Neural progenitor cell (in vitro differentiated cells): ENCODE measurements at regions not wholly inside any gene's neighbourhood (a gene's known extent, or its start where the extent isn't known, plus 50 kb on each side); places are given as distances from the start of the nearest gene placed in this dataset.
"Not testable (repeated sequence)": the region's sequence is repeated elsewhere in the genome, so short reads cannot be mapped to it uniquely, and the experiment has no call there.

ENCODE experiments used
- DNase-seq: peaks from one replicate; pipeline ENCODE4 v3.0.0-alpha.2; 2016; ENCODE audit warnings: low spot score
- H2AFZ ChIP-seq: fragments of 200-600 bp; sonication (generic); replicated peaks from 2 replicates; pipeline ENCODE4 v1.6.1; 2016; ENCODE audit warnings: antibody characterized with exemption
- H3F3A ChIP-seq: fragments of 200-600 bp; sonication (generic); 2 replicates; pipeline ENCODE4 v1.6.1; 2016; ENCODE audit warnings: antibody characterized with exemption, low read depth
- H3K27ac ChIP-seq: fragments of 200-600 bp; sonication (generic); 2 replicates; pipeline ENCODE4 v1.5.1; 2016; ENCODE audit warnings: mild to moderate bottlenecking
- H3K27me3 ChIP-seq: fragments of 200-600 bp; sonication (generic); 2 replicates; pipeline ENCODE4 v1.6.1; 2016; ENCODE audit warnings: mild to moderate bottlenecking, moderate library complexity
- H3K36me3 ChIP-seq: fragments of 200-600 bp; sonication (generic); 2 replicates; pipeline ENCODE4 v1.5.1; 2016
- H3K4me1 ChIP-seq: fragments of 200-600 bp; sonication (generic); 2 replicates; pipeline ENCODE4 v1.6.1; 2016; ENCODE audit warnings: mixed run types
- H3K4me2 ChIP-seq: fragments of 200-600 bp; sonication (generic); 2 replicates; pipeline ENCODE4 v1.6.1; 2016
- H3K4me3 ChIP-seq: fragments of 200-600 bp; sonication (generic); 2 replicates; pipeline ENCODE4 v1.5.1; 2016
- H3K79me2 ChIP-seq: fragments of 200-600 bp; sonication (generic); 2 replicates; pipeline ENCODE4 v1.6.1; 2016; ENCODE audit warnings: low read depth
- H3K9ac ChIP-seq: fragments of 200-600 bp; sonication (generic); 2 replicates; pipeline ENCODE4 v1.6.1; 2016
- H3K9me3 ChIP-seq: fragments of 200-600 bp; sonication (generic); 2 replicates; pipeline ENCODE4 v1.5.1; 2016; ENCODE audit warnings: low read depth
- H4K20me1 ChIP-seq: fragments of 200-600 bp; sonication (generic); 2 replicates; pipeline ENCODE4 v1.6.1; 2016; ENCODE audit warnings: low read depth
- H3K27ac Mint-ChIP-seq: 3 replicates; pipeline ENCODE4 v1.8.0; 2021; ENCODE audit warnings: mixed read lengths
- H3K27me3 Mint-ChIP-seq: 2 replicates; pipeline ENCODE4 v1.8.0; 2022; ENCODE audit warnings: low read depth, mild to moderate bottlenecking, inconsistent platforms, moderate library complexity, mixed read lengths; ENCODE audit not compliant: insufficient read depth
- H3K36me3 Mint-ChIP-seq: 3 replicates; pipeline ENCODE4 v1.8.0; 2021; ENCODE audit warnings: mixed read lengths
- H3K4me1 Mint-ChIP-seq: 3 replicates; pipeline ENCODE4 v1.8.0; 2021; ENCODE audit warnings: mixed read lengths
- H3K4me3 Mint-ChIP-seq: 3 replicates; pipeline ENCODE4 v1.8.0; 2021; ENCODE audit warnings: mild to moderate bottlenecking, moderate library complexity, mixed read lengths
- H3K9me3 Mint-ChIP-seq: 3 replicates; pipeline ENCODE4 v1.8.0; 2020; ENCODE audit warnings: mixed read lengths
- CTCF ChIP-seq: fragments of 200-600 bp; sonication (generic); IDR thresholded peaks from 2 replicates; pipeline ENCODE4 v1.5.1; 2017; ENCODE audit warnings: antibody characterized with exemption, mild to moderate bottlenecking
- EZH2 ChIP-seq: fragments of 200-600 bp; sonication (generic); IDR thresholded peaks from 2 replicates; pipeline ENCODE4 v1.6.1; 2017; ENCODE audit warnings: antibody characterized with exemption, mild to moderate bottlenecking, moderate library complexity
- EZH2phosphoT487 ChIP-seq: fragments of 200-600 bp; sonication (generic); IDR thresholded peaks from 2 replicates; pipeline ENCODE4 v1.6.1; 2017; ENCODE audit warnings: antibody characterized with exemption

GRCh38 chr6:145091586-145092142 lies 643.7 kb downstream of the EPM2A start:
- Histone ChIP-seq H3K27ac (no peak overlapping the region), H4K20me1 (no peaks in the 10 kb centered on the region), H3K9ac (no peak overlapping the region), H3K36me3 (no peaks in the 10 kb centered on the region), H3F3A (no peaks in the 10 kb centered on the region), H3K79me2 (no peaks in the 10 kb centered on the region), H3K4me1 (no peaks in the 10 kb centered on the region), H3K9me3 (no peaks in the 10 kb centered on the region), H3K4me2 (no peak overlapping the region), H2AFZ (no peak overlapping the region), H3K4me3 (no peak overlapping the region), H3K27me3 (no peaks in the 10 kb centered on the region)
- H3K27me3 Mint-ChIP-seq: no peaks in the 10 kb centered on the region
- H3K27ac Mint-ChIP-seq: no peak overlapping the region
- no peak overlapping the region for H3K4me3 Mint-ChIP-seq
- DNase-seq: no peak
- no peaks in the 10 kb centered on the region for H3K36me3 Mint-ChIP-seq
- H3K4me1 Mint-ChIP-seq: no peaks in the 10 kb centered on the region
- no peak for TF ChIP-seq EZH2phosphoT487
- no peaks in the 10 kb centered on the region for H3K9me3 Mint-ChIP-seq

- H3K27ac ChIP-seq: no peak overlapping the region
- Mint-ChIP-seq H3K27me3 (no peaks in the 10 kb centered on the region), H3K4me1 (no peaks in the 10 kb centered on the region), H3K4me3 (no peak overlapping the region), H3K9me3 (peaks cover 3% of the 10 kb centered on the region), H3K36me3 (no peaks in the 10 kb centered on the region), H3K27ac (no peak overlapping the region)
- TF ChIP-seq EZH2phosphoT487 (no peak), EZH2 (no peak), CTCF (no peak)
- H3F3A ChIP-seq: no peaks in the 10 kb centered on the region
- H3K79me2 ChIP-seq: no peaks in the 10 kb centered on the region
- H3K4me1 ChIP-seq: no peaks in the 10 kb centered on the region
- no peak for DNase-seq
- no peaks in the 10 kb centered on the region for H3K27me3 ChIP-seq
- no peak overlapping the region for H3K4me2 ChIP-seq
- no peaks in the 10 kb centered on the region for H4K20me1 ChIP-seq
- no peak overlapping the region for H2AFZ ChIP-seq
- H3K36me3 ChIP-seq: no peaks in the 10 kb centered on the region
- H3K9me3 ChIP-seq: no peaks in the 10 kb centered on the region
- H3K4me3 ChIP-seq: no peak overlapping the region
- no peak overlapping the region for H3K9ac ChIP-seq
These were observed 642.8 kb downstream of the EPM2A start for GRCh38 chr6:145092554-145092953.

- H3K4me3 ChIP-seq: no peak overlapping the region
- H4K20me1 ChIP-seq: no peaks in the 10 kb centered on the region
- H3K36me3 Mint-ChIP-seq: no peaks in the 10 kb centered on the region
- no peak overlapping the region for H3K4me2 ChIP-seq
- H3K27me3 Mint-ChIP-seq: no peaks in the 10 kb centered on the region
- no peaks in the 10 kb centered on the region for H3F3A ChIP-seq
- no peak overlapping the region for H3K9ac ChIP-seq
- H3K4me3 Mint-ChIP-seq: no peak overlapping the region
- TF ChIP-seq EZH2phosphoT487 (no peak), CTCF (no peak), EZH2 (no peak)
- H3K36me3 ChIP-seq: no peaks in the 10 kb centered on the region
- peaks cover 8% of the 10 kb centered on the region for H3K9me3 Mint-ChIP-seq
- H3K4me1 ChIP-seq: no peaks in the 10 kb centered on the region
- H3K79me2 ChIP-seq: no peaks in the 10 kb centered on the region
- no peaks in the 10 kb centered on the region for H3K27me3 ChIP-seq
- H3K9me3 ChIP-seq: no peaks in the 10 kb centered on the region
- H3K27ac ChIP-seq: no peak overlapping the region
- no peak for DNase-seq
- peak overlapping the region; percentile 34 for H2AFZ ChIP-seq
- H3K27ac Mint-ChIP-seq: no peak overlapping the region
- no peaks in the 10 kb centered on the region for H3K4me1 Mint-ChIP-seq
These were observed 642.1 kb downstream of the EPM2A start for GRCh38 chr6:145093226-145093625.

GRCh38 chr6:145096846-145097245 lies 638.5 kb downstream of the EPM2A start:
- no peaks in the 10 kb centered on the region for H3K4me1 Mint-ChIP-seq
- no peak overlapping the region for H3K4me3 ChIP-seq
- no peaks in the 10 kb centered on the region for H3K36me3 ChIP-seq

GRCh38 chr6:145098127-145098526 lies 637.2 kb downstream of the EPM2A start:
- not testable (repeated sequence) for H3K36me3 Mint-ChIP-seq, H2AFZ ChIP-seq, H3F3A ChIP-seq, H3K4me1 ChIP-seq, H3K9me3 ChIP-seq, H3K4me1 Mint-ChIP-seq, H3K9ac ChIP-seq, H4K20me1 ChIP-seq, H3K4me3 ChIP-seq, H3K79me2 ChIP-seq, H3K27ac ChIP-seq, H3K36me3 ChIP-seq, DNase-seq, H3K4me3 Mint-ChIP-seq, H3K27ac Mint-ChIP-seq, H3K27me3 Mint-ChIP-seq, H3K27me3 ChIP-seq, H3K4me2 ChIP-seq
- H3K9me3 Mint-ChIP-seq: peaks cover 12% of the 10 kb centered on the region

More at GRCh38 chr6:145096846-145097245, 638.5 kb downstream of the EPM2A start:
- H3K9me3 ChIP-seq: peaks cover 3% of the 10 kb centered on the region
- H3K4me1 ChIP-seq: no peaks in the 10 kb centered on the region
- TF ChIP-seq EZH2: no peak
- no peak for TF ChIP-seq CTCF
- no peak for TF ChIP-seq EZH2phosphoT487
- H3K4me2 ChIP-seq: no peak overlapping the region
- no peaks in the 10 kb centered on the region for H3F3A ChIP-seq
- H3K27ac ChIP-seq: no peak overlapping the region
- H4K20me1 ChIP-seq: no peaks in the 10 kb centered on the region
- no peak for DNase-seq
- Mint-ChIP-seq H3K9me3 (peaks cover 12% of the 10 kb centered on the region), H3K27me3 (no peaks in the 10 kb centered on the region), H3K4me3 (no peak overlapping the region), H3K36me3 (no peaks in the 10 kb centered on the region), H3K27ac (no peak overlapping the region)
- H3K27me3 ChIP-seq: no peaks in the 10 kb centered on the region
- H3K79me2 ChIP-seq: no peaks in the 10 kb centered on the region
- no peak overlapping the region for H2AFZ ChIP-seq
- no peak overlapping the region for H3K9ac ChIP-seq
